ENCODE measurements at regions not wholly inside any gene's neighbourhood (a gene's known extent, or its start where the extent isn't known, plus 50 kb on each side); places are given as distances from the start of the nearest gene placed in this dataset.

GRCh38 chr4:17336069-17336468 lies 175.8 kb downstream of the QDPR start:
- no peak for DNase-seq

GRCh38 chr4:17335371-17335770 lies 176.5 kb downstream of the QDPR start:
- DNase-seq: peak in 1 of 5 experiments; percentile 21

- no peak for DNase-seq
Observed at GRCh38 chr4:17332478-17332877, 179.4 kb downstream of the QDPR start.

GRCh38 chr4:17329046-17329445 lies 182.8 kb downstream of the QDPR start:
- no peak for DNase-seq

GRCh38 chr4:17328141-17328815 lies 183.6 kb downstream of the QDPR start:
- DNase-seq: no peak

GRCh38 chr4:17327591-17327990 lies 184.3 kb downstream of the QDPR start:
- DNase-seq: no peak

GRCh38 chr4:17326756-17327155 lies 185.1 kb downstream of the QDPR start:
- DNase-seq: no peak

- DNase-seq: no peak
Observed at GRCh38 chr4:17325098-17325497, 186.8 kb downstream of the QDPR start.

- peak in 3 of 5 experiments; percentile 7 to 63 (median 19) for DNase-seq
Observed at GRCh38 chr4:17324386-17324830, 187.5 kb downstream of the QDPR start.

- no peak for DNase-seq
Observed at GRCh38 chr4:17323554-17324385, 188.1 kb downstream of the QDPR start.

GRCh38 chr4:17322514-17322913 lies 189.4 kb downstream of the QDPR start:
- no peak for DNase-seq

GRCh38 chr4:17320046-17320445 lies 191.8 kb downstream of the QDPR start:
- no peak for DNase-seq

- no peak for DNase-seq
Observed at GRCh38 chr4:17317526-17317925, 194.4 kb downstream of the QDPR start.

GRCh38 chr4:17316566-17316965 lies 195.3 kb downstream of the QDPR start:
- no peak for DNase-seq

- no peak for DNase-seq
Observed at GRCh38 chr4:17315459-17315858, 196.4 kb downstream of the QDPR start.

GRCh38 chr4:17313194-17313593 lies 198.7 kb downstream of the QDPR start:
- DNase-seq: no peak

- DNase-seq: no peak
Observed at GRCh38 chr4:17310269-17310652, 201.6 kb downstream of the QDPR start.

GRCh38 chr4:17309567-17310268 lies 202.2 kb downstream of the QDPR start:
- no peak for DNase-seq

GRCh38 chr4:17301869-17302268 lies 210.0 kb downstream of the QDPR start:
- DNase-seq: no peak

GRCh38 chr4:17301266-17301665 lies 210.6 kb downstream of the QDPR start:
- DNase-seq: no peak

GRCh38 chr4:17296921-17297890 lies 214.7 kb downstream of the QDPR start:
- DNase-seq: no peak

GRCh38 chr4:17293901-17294300 lies 218.0 kb downstream of the QDPR start:
- no peak for DNase-seq
